Mesothelial cell of epicardium (in vitro differentiated cells): ENCODE measurements at regions not wholly inside any gene's neighbourhood (a gene's known extent, or its start where the extent isn't known, plus 50 kb on each side); places are given as distances from the start of the nearest gene placed in this dataset.

ENCODE experiments used
- DNase-seq, 2 experiments: peaks; one replicate each; pipeline ENCODE4 v3.0.0; 2021; ENCODE audit warnings: low spot score in 2 of 2; ENCODE audit not compliant: unreplicated experiment in 2 of 2
- H3K27ac Mint-ChIP-seq: 2 replicates; pipeline ENCODE4 v1.8.0; 2021; ENCODE audit warnings: mixed read lengths
- H3K27me3 Mint-ChIP-seq: 2 replicates; pipeline ENCODE4 v1.8.0; 2021; ENCODE audit warnings: low read depth, mixed read lengths
- H3K36me3 Mint-ChIP-seq: 2 replicates; pipeline ENCODE4 v1.8.0; 2021; ENCODE audit warnings: mixed read lengths
- H3K4me1 Mint-ChIP-seq: 2 replicates; pipeline ENCODE4 v1.8.0; 2021; ENCODE audit warnings: mixed read lengths
- H3K4me3 Mint-ChIP-seq: 2 replicates; pipeline ENCODE4 v1.8.0; 2021; ENCODE audit warnings: mild to moderate bottlenecking, moderate library complexity, mixed read lengths
- H3K9me3 Mint-ChIP-seq: 2 replicates; pipeline ENCODE4 v1.8.0; 2021; ENCODE audit warnings: mixed read lengths
- CTCF ChIP-seq: fragments of 200-600 bp; sonication (generic); IDR thresholded peaks from one replicate; pipeline ENCODE4 v1.5.0; 2021; ENCODE audit warnings: antibody characterized with exemption; ENCODE audit not compliant: unreplicated experiment

GRCh38 chr15:29997499-29997898 lies 85.3 kb upstream of the GOLGA8J start:
- no peak for DNase-seq
- H3K4me1 Mint-ChIP-seq, result no peaks in the 10 kb centered on the region
- H3K9me3 Mint-ChIP-seq, result no peaks in the 10 kb centered on the region
- H3K4me3 Mint-ChIP-seq, result no peak overlapping the region
- H3K36me3 Mint-ChIP-seq, result no peaks in the 10 kb centered on the region
- no peak overlapping the region for H3K27ac Mint-ChIP-seq
- H3K27me3 Mint-ChIP-seq, result no peaks in the 10 kb centered on the region
- no peak for TF ChIP-seq CTCF

DNA sequence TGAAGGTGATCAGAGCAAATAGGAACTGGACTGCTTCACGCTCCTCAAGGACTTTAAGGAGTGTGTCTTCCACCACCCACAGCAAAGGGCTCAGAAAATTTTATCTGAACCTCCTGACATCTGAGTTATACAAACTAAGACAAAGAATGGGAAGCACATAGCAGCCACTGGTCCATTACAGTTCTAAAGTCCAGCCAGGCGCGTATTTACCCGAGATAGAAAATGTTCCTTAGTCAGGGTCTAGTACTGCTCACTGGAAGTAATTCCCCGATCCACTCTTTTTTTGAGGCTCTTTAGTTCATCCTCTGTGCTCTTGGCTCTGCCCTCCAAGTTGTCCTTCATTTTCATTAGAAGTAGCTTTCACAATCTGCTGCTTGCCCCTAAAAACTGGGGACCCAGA lies 88.5 kb upstream of the GOLGA8J start:
- no peak for DNase-seq
- no peak overlapping the region for H3K27ac Mint-ChIP-seq
- H3K4me1 Mint-ChIP-seq, result no peaks in the 10 kb centered on the region
- no peaks in the 10 kb centered on the region for H3K36me3 Mint-ChIP-seq
- TF ChIP-seq CTCF, result no peak
- no peaks in the 10 kb centered on the region for H3K9me3 Mint-ChIP-seq
- peaks cover 4% of the 10 kb centered on the region for H3K27me3 Mint-ChIP-seq
- H3K4me3 Mint-ChIP-seq, result no peak overlapping the region

GRCh38 chr15:29990954-29991353 lies 91.8 kb upstream of the GOLGA8J start:
- no peak for TF ChIP-seq CTCF
- no peaks in the 10 kb centered on the region for H3K4me1 Mint-ChIP-seq
- DNase-seq, result no peak
- no peaks in the 10 kb centered on the region for H3K36me3 Mint-ChIP-seq
- H3K27ac Mint-ChIP-seq, result no peak overlapping the region
- peaks cover 4% of the 10 kb centered on the region for H3K9me3 Mint-ChIP-seq
- H3K27me3 Mint-ChIP-seq, result peaks cover 6% of the 10 kb centered on the region
- no peak overlapping the region for H3K4me3 Mint-ChIP-seq

GRCh38 chr15:29990035-29990434 lies 92.7 kb upstream of the GOLGA8J start:
- no peak overlapping the region for H3K27ac Mint-ChIP-seq
- peaks cover 4% of the 10 kb centered on the region for H3K9me3 Mint-ChIP-seq
- peaks cover 2% of the 10 kb centered on the region for H3K4me1 Mint-ChIP-seq
- H3K36me3 Mint-ChIP-seq, result no peaks in the 10 kb centered on the region
- no peak for TF ChIP-seq CTCF
- no peak overlapping the region for H3K4me3 Mint-ChIP-seq
- no peak for DNase-seq
- peaks cover 7% of the 10 kb centered on the region for H3K27me3 Mint-ChIP-seq

- DNase-seq, result no peak
- Mint-ChIP-seq H3K27me3 (peaks cover 13% of the 10 kb centered on the region), H3K4me3 (no peak overlapping the region), H3K4me1 (peaks cover 3% of the 10 kb centered on the region), H3K9me3 (peaks cover 4% of the 10 kb centered on the region), H3K27ac (no peak overlapping the region), H3K36me3 (no peaks in the 10 kb centered on the region)
- no peak for TF ChIP-seq CTCF
These were observed 94.1 kb upstream of the GOLGA8J start for GRCh38 chr15:29988701-29989100.

- no peak overlapping the region for H3K27ac Mint-ChIP-seq
- TF ChIP-seq CTCF, result no peak
- H3K36me3 Mint-ChIP-seq, result no peaks in the 10 kb centered on the region
These were observed 95.8 kb upstream of the GOLGA8J start for GRCh38 chr15:29986946-29987345.

More at GRCh38 chr15:29986946-29987345, 95.8 kb upstream of the GOLGA8J start:
- H3K4me1 Mint-ChIP-seq, result peaks cover 3% of the 10 kb centered on the region
- H3K27me3 Mint-ChIP-seq, result peaks cover 13% of the 10 kb centered on the region
- H3K9me3 Mint-ChIP-seq, result peaks cover 4% of the 10 kb centered on the region
- DNase-seq, result no peak
- H3K4me3 Mint-ChIP-seq, result no peak overlapping the region
